ENCODE measurements at regions not wholly inside any gene's neighbourhood (a gene's known extent, or its start where the extent isn't known, plus 50 kb on each side); places are given as distances from the start of the nearest gene placed in this dataset.

GRCh38 chr21:24222676-24223075 is 1384.6 kb downstream of the MRPL39 start:
- Histone ChIP-seq H3K4ac (replicated peaks; ENCODE audit: insufficient read length, low read depth, low read length) (no peak overlapping the region), H2BK5ac (ENCODE audit: low read depth, low read length) (no peak overlapping the region), H3K9ac (replicated peaks in 1 of 4; ENCODE audit: extremely low read depth in 1 of 4, low read depth in 3 of 4, low read length in 3 of 4) (no peak overlapping the region), H4K8ac (ENCODE audit: extremely low read depth, insufficient read depth, low read length) (no peak overlapping the region), H3K23ac (ENCODE audit: insufficient read length) (no peak overlapping the region), H3K27ac (ENCODE audit: low read depth, low read length) (no peak overlapping the region), H2AFZ (ENCODE audit: low read length) (no peak overlapping the region), H2BK15ac (ENCODE audit: low read length) (no peak overlapping the region), H2BK120ac (replicated peaks; ENCODE audit: low read depth, low read length) (no peak overlapping the region), H3K14ac (ENCODE audit: insufficient read length) (no peak overlapping the region), H4K91ac (replicated peaks; ENCODE audit: insufficient read length, low read length) (no peak overlapping the region), H3K56ac (replicated peaks; ENCODE audit: insufficient read length, low read depth, low read length) (no peak overlapping the region), H2BK12ac (ENCODE audit: low read depth, low read length) (no peak overlapping the region), H3K23me2 (ENCODE audit: low read depth, low read length) (no peaks in the 10 kb centered on the region), H3K79me2 (ENCODE audit: control insufficient read depth in 1 of 2, insufficient read depth in 2 of 2, low read length in 2 of 2) (no peaks in the 10 kb centered on the region), H2BK20ac (ENCODE audit: low read length) (no peak overlapping the region), H3K36me3 (ENCODE audit: control insufficient read depth in 2 of 4, insufficient read depth in 4 of 4, low read length in 3 of 4) (no peaks in the 10 kb centered on the region), H3K4me3 (ENCODE audit: extremely low read depth in 1 of 4, insufficient read depth in 2 of 4, low read depth in 3 of 4, low read length in 4 of 4) (no peak overlapping the region), H3K27me3 (replicated peaks in 1 of 4; ENCODE audit: control insufficient read depth in 3 of 4, extremely low read depth in 1 of 4, insufficient read depth in 3 of 4, low read length in 3 of 4) (peaks cover 0 to 1% (median 0%) of the 10 kb centered on the region in 4 experiments; a peak in 1 of 7 replicates), H4K5ac (ENCODE audit: insufficient read length, low read depth, low read length) (no peak overlapping the region), H2AK5ac (ENCODE audit: low read depth, low read length) (no peak overlapping the region), H3K9me3 (ENCODE audit: insufficient read depth in 2 of 2, low read depth in 1 of 2, low read length in 1 of 2) (peaks cover 12 to 18% of the 10 kb centered on the region in 2 experiments; a peak in 2 of 4 replicates), H3K4me1 (replicated peaks in 1 of 4; ENCODE audit: control insufficient read depth in 3 of 4, insufficient read depth in 4 of 4, low read length in 3 of 4) (no peaks in the 10 kb centered on the region), H3K4me2 (ENCODE audit: insufficient read depth in 1 of 2, low read depth in 2 of 2, low read length in 2 of 2) (no peak overlapping the region), H3K79me1 (ENCODE audit: low read depth, low read length) (no peaks in the 10 kb centered on the region), H4K20me1 (replicated peaks in 1 of 2; ENCODE audit: control insufficient read depth in 1 of 2, insufficient read depth in 2 of 2, low read length in 2 of 2) (no peaks in the 10 kb centered on the region), H3K18ac (ENCODE audit: extremely low read depth, low read length) (no peak overlapping the region)
- CTCF ChIA-PET (ENCODE audit: partially characterized antibody): no interaction called here
- DNase-seq (ENCODE audit: low read depth in 1 of 2, low spot score in 2 of 2) (no peak), FAIRE-seq (no peak)
- 97% methylated on average over 3 of the region's 3 CpGs; no CpG with 5 or more reads in 1 of the 2 experiments for WGBS, 2 experiments (ENCODE audit: extremely low coverage in 1 of 2, insufficient coverage in 1 of 2, insufficient read length in 1 of 2, insufficient replicate concordance in 2 of 2, low coverage in 1 of 2, low lambda C conversion rate in 2 of 2, missing lambda C conversion rate in 1 of 2)
- POLR2A ChIA-PET (ENCODE audit: partially characterized antibody): no interaction called here
- TF ChIP-seq CBX8 (IDR thresholded peaks at IDR 0.05; ENCODE audit: borderline replicate concordance, low read depth, low read length) (no peak), CTCF (IDR thresholded peaks at IDR 0.05; ENCODE audit: control extremely low read depth in 1 of 3, insufficient read depth in 1 of 3, low read depth in 1 of 3, low read length in 3 of 3) (no peak), YY1 (IDR thresholded peaks at IDR 0.05; ENCODE audit: low read depth, low read length) (no peak)
